ENCODE measurements at regions not wholly inside any gene's neighbourhood (a gene's known extent, or its start where the extent isn't known, plus 50 kb on each side); places are given as distances from the start of the nearest gene placed in this dataset.

DNA sequence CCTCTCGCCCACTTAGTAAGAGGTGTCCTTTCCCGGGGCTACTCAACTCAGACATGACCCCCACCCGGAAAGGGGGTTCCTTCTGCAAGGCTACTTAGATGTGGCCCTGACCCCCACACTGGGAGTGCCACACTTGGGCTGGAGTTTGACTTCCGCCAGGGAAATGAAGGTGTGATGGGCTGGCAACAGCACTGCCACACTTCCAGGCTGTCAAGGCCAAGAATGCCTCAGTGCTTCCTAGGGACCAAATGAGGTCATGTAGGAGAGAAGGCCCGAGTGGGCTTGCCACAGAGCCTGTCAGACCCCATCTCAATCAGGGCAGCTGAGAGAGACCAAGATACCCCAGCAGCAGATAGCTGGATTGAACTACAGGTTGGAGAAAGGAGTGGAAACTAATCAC, 55.5 kb downstream of the DRD1 start:
- H3K27me3 Mint-ChIP-seq (ENCODE audit: low read depth) = peaks cover 14% of the 10 kb centered on the region
- no peaks in the 10 kb centered on the region for H3K9me3 Mint-ChIP-seq (ENCODE audit: low read depth)
- TF ChIP-seq, protein P1, sequence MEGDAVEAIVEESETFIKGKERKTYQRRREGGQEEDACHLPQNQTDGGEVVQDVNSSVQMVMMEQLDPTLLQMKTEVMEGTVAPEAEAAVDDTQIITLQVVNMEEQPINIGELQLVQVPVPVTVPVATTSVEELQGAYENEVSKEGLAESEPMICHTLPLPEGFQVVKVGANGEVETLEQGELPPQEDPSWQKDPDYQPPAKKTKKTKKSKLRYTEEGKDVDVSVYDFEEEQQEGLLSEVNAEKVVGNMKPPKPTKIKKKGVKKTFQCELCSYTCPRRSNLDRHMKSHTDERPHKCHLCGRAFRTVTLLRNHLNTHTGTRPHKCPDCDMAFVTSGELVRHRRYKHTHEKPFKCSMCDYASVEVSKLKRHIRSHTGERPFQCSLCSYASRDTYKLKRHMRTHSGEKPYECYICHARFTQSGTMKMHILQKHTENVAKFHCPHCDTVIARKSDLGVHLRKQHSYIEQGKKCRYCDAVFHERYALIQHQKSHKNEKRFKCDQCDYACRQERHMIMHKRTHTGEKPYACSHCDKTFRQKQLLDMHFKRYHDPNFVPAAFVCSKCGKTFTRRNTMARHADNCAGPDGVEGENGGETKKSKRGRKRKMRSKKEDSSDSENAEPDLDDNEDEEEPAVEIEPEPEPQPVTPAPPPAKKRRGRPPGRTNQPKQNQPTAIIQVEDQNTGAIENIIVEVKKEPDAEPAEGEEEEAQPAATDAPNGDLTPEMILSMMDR (IDR thresholded peaks at IDR 0.05) = no peak
- DNase-seq (ENCODE audit: low spot score) = no peak
- H3K4me1 Mint-ChIP-seq (ENCODE audit: low read depth) = no peaks in the 10 kb centered on the region
- H3K36me3 Mint-ChIP-seq (ENCODE audit: low read depth) = no peaks in the 10 kb centered on the region
- no peak overlapping the region for H3K4me3 Mint-ChIP-seq (ENCODE audit: unreplicated experiment)
- no peak overlapping the region for H3K27ac Mint-ChIP-seq (ENCODE audit: unreplicated experiment)

DNA sequence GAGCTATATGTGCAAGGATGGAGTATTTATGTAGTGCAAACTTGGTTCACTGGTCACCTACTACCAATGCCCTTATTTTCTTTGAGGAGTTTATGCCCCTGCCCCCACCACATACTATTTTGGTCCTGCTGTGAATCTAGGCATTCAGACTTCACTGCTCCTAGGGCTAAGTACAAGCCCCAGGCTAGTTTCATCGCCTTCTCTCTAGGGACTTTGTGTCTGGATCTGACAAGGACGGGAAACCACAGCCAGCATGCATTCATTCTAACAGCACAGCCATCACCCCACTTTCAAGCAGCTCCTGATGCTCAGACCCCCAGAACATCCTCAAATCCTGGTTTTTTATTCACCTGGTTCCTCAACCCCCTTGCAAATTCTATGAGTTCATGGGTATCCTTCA, 56.8 kb downstream of the DRD1 start:
- Mint-ChIP-seq H3K9me3 (ENCODE audit: low read depth) (no peaks in the 10 kb centered on the region), H3K27me3 (ENCODE audit: low read depth) (peaks cover 16% of the 10 kb centered on the region), H3K4me3 (ENCODE audit: unreplicated experiment) (no peak overlapping the region), H3K4me1 (ENCODE audit: low read depth) (no peaks in the 10 kb centered on the region), H3K27ac (ENCODE audit: unreplicated experiment) (no peak overlapping the region), H3K36me3 (ENCODE audit: low read depth) (no peaks in the 10 kb centered on the region)
- DNase-seq (ENCODE audit: low spot score) = no peak
- TF ChIP-seq, protein P1 (IDR thresholded peaks at IDR 0.05) = no peak

DNA sequence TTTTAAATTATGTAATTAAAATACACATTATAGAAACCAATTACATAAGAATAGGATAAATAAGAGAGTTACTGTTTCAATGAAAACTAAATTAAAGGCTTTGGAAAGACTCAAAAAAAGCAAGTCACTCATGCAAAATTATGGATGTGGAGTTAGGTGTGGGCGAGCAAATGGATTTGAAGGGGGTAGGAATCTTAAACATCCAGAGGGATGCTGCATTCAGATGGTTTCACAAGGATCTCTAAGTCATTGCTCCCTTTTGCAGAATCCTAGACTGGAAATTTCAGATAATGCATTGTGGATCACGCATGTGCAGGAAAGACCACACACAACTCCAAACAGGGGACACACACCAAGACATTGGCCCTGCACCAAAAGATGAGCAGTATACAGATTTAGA, 57.5 kb downstream of the DRD1 start:
- DNase-seq (ENCODE audit: low spot score) = no peak
- Mint-ChIP-seq H3K4me1 (ENCODE audit: low read depth) (no peaks in the 10 kb centered on the region), H3K36me3 (ENCODE audit: low read depth) (no peaks in the 10 kb centered on the region), H3K27ac (ENCODE audit: unreplicated experiment) (no peak overlapping the region), H3K4me3 (ENCODE audit: unreplicated experiment) (no peak overlapping the region), H3K9me3 (ENCODE audit: low read depth) (no peaks in the 10 kb centered on the region), H3K27me3 (ENCODE audit: low read depth) (peaks cover 16% of the 10 kb centered on the region)
- TF ChIP-seq, protein P1 (IDR thresholded peaks at IDR 0.05) = no peak

DNA sequence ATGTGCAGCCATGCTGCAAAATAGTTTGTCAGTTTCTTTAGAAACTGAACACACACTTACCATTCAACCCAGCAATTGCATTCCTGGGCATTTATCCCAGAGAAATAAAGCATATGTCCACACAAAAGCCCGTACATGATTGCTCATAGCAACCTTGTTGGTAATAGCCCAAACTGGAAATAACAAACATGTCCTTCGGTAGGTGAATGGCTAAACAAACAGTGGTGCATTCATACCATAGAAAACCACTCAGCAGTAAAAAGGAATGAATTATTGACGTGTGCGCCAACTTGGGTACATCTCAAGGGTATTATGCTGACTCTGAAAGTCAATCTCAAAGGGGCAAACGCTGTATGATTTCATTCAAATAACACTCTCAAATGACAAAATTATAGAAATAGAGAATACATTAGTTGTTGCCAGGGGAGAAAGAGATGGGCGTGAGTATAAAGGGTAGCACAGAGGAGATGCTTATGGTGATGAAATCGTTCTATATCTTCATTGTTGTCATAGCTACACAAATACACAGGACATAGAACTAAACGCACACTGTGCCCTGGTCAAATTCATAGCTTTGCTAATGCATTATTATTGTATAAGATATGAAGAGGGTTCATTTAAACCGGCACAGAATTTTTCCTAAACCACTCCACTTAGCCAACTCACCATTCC, 58.2 kb downstream of the DRD1 start:
- peaks cover 16% of the 10 kb centered on the region for H3K27me3 Mint-ChIP-seq (ENCODE audit: low read depth)
- H3K9me3 Mint-ChIP-seq (ENCODE audit: low read depth) = no peaks in the 10 kb centered on the region
- no peak for DNase-seq (ENCODE audit: low spot score)

DNA sequence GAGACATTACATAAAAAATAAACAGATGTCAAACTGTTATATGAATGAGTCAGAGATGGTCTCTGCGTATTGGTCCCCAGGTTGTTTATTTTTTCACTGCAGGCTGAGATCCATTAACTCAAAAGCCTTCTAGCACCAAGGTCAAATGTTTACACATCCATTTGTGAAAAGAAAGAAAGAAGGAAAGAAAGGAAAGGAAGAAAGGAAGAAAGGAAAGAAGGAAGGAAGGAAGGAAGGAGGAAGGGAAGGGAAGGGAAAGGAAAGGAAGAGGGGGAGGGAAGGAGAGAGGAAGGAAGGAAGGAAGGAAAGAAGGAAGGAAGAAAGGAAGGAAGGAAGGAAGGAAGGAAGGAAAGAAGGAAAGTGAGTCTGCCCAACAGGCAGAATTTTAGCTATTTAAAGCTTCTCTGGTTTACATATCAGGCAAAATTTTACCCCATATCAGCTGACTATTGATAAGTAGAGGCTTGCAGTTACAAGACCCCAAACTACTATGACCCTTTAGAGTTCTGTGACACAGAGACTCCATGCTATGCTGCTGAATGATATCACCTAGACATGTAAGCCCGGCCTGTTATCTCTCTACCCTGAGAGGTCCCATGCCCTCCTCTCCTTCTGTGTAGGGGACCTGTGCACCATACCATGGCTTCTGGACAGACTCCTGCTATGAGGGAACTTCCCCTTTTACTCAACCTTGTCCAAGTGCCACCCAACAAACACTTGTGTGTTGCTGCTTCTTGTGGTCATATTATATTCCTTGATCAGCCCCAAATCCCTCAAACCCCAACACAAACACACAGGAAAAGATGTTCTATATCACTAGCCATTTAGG, 59.0 kb downstream of the DRD1 start:
- H3K27ac Mint-ChIP-seq (ENCODE audit: unreplicated experiment) = no peak overlapping the region
- no peaks in the 10 kb centered on the region for H3K36me3 Mint-ChIP-seq (ENCODE audit: low read depth)
- no peak overlapping the region for H3K4me3 Mint-ChIP-seq (ENCODE audit: unreplicated experiment)
- DNase-seq (ENCODE audit: low spot score) = no peak
- TF ChIP-seq, protein P1 (IDR thresholded peaks at IDR 0.05) = no peak
- peaks cover 16% of the 10 kb centered on the region for H3K27me3 Mint-ChIP-seq (ENCODE audit: low read depth)
- no peaks in the 10 kb centered on the region for H3K4me1 Mint-ChIP-seq (ENCODE audit: low read depth)
- H3K9me3 Mint-ChIP-seq (ENCODE audit: low read depth) = no peaks in the 10 kb centered on the region

More for the DNA sequence above, 58.2 kb downstream of the DRD1 start:
- H3K36me3 Mint-ChIP-seq (ENCODE audit: low read depth) = no peaks in the 10 kb centered on the region
- no peaks in the 10 kb centered on the region for H3K4me1 Mint-ChIP-seq (ENCODE audit: low read depth)
- H3K4me3 Mint-ChIP-seq (ENCODE audit: unreplicated experiment) = no peak overlapping the region
- TF ChIP-seq, protein P1 (IDR thresholded peaks at IDR 0.05) = no peak
- no peak overlapping the region for H3K27ac Mint-ChIP-seq (ENCODE audit: unreplicated experiment)
